ENCODE measurements at regions not wholly inside any gene's neighbourhood (a gene's known extent, or its start where the extent isn't known, plus 50 kb on each side); places are given as distances from the start of the nearest gene placed in this dataset.
"Not testable (repeated sequence)": the region's sequence is repeated elsewhere in the genome, so short reads cannot be mapped to it uniquely, and the experiment has no call there.

GRCh38 chr6:140478631-140479030, 1104.2 kb upstream of the CITED2 start:
- no peak for DNase-seq

GRCh38 chr6:140475086-140475485, 1100.6 kb upstream of the CITED2 start:
- no peak for DNase-seq

GRCh38 chr6:140464720-140465119, 1090.3 kb upstream of the CITED2 start:
- no peak for DNase-seq

GRCh38 chr6:140463312-140463710, 1088.9 kb upstream of the CITED2 start:
- DNase-seq: no peak

- DNase-seq: no peak
These were observed 1088.2 kb upstream of the CITED2 start for GRCh38 chr6:140462453-140463311.

GRCh38 chr6:140462076-140462452, 1087.6 kb upstream of the CITED2 start:
- DNase-seq: no peak

GRCh38 chr6:140460267-140460666, 1085.8 kb upstream of the CITED2 start:
- DNase-seq: no peak

GRCh38 chr6:140459209-140459608, 1084.8 kb upstream of the CITED2 start:
- DNase-seq: no peak

- DNase-seq: no peak
These were observed 1071.8 kb upstream of the CITED2 start for GRCh38 chr6:140446241-140446640.

GRCh38 chr6:140445474-140446004, 1071.1 kb upstream of the CITED2 start:
- no peak for DNase-seq

GRCh38 chr6:140443112-140443511, 1068.7 kb upstream of the CITED2 start:
- DNase-seq: not testable (repeated sequence)

GRCh38 chr6:140441256-140441655, 1066.8 kb upstream of the CITED2 start:
- DNase-seq: peak; percentile 5

- DNase-seq: no peak
These were observed 1065.9 kb upstream of the CITED2 start for GRCh38 chr6:140440223-140440835.

GRCh38 chr6:140438346-140438735, 1063.9 kb upstream of the CITED2 start:
- DNase-seq: no peak

- no peak for DNase-seq
These were observed 1063.3 kb upstream of the CITED2 start for GRCh38 chr6:140437619-140438345.

GRCh38 chr6:140436023-140436811, 1061.8 kb upstream of the CITED2 start:
- no peak for DNase-seq

- DNase-seq: no peak
These were observed 1060.3 kb upstream of the CITED2 start for GRCh38 chr6:140434761-140435160.

GRCh38 chr6:140433072-140433471, 1058.6 kb upstream of the CITED2 start:
- DNase-seq: no peak

- no peak for DNase-seq
These were observed 1053.4 kb upstream of the CITED2 start for GRCh38 chr6:140427842-140428241.

- DNase-seq: no peak
These were observed 1040.6 kb upstream of the CITED2 start for GRCh38 chr6:140414966-140415620.

GRCh38 chr6:140403020-140403419, 1028.6 kb upstream of the CITED2 start:
- no peak for DNase-seq

GRCh38 chr6:140401761-140402160, 1027.3 kb upstream of the CITED2 start:
- no peak for DNase-seq
